ENCODE measurements at regions not wholly inside any gene's neighbourhood (a gene's known extent, or its start where the extent isn't known, plus 50 kb on each side); places are given as distances from the start of the nearest gene placed in this dataset.
"Not testable (repeated sequence)": the region's sequence is repeated elsewhere in the genome, so short reads cannot be mapped to it uniquely, and the experiment has no call there.

- H3K4me1 ChIP-seq = peaks cover 0 to 11% (median 0%) of the 10 kb centered on the region in 4 donors
- H3K27me3 ChIP-seq; DNase-seq (ENCODE audit: extremely low spot score); H3K4me3 ChIP-seq; H3K27ac ChIP-seq (replicated peaks in 1 of 4); H3K9me3 ChIP-seq; intact Hi-C loops (cut with DNase I); H3K36me3 ChIP-seq: not testable (repeated sequence)
- WGBS = 71% methylated on average over 7 of the region's 15 CpGs
Measured at GRCh38 chr13:51170128-51170497, 52.1 kb upstream of the FAM124A start.

- H3K4me1 ChIP-seq = peaks cover 0 to 11% (median 0%) of the 10 kb centered on the region in 4 donors
- H3K4me3 ChIP-seq; H3K27ac ChIP-seq (replicated peaks in 1 of 4); H3K9me3 ChIP-seq; H3K36me3 ChIP-seq; intact Hi-C loops (cut with DNase I); H3K27me3 ChIP-seq: not testable (repeated sequence)
- peak; percentile 42 for DNase-seq (ENCODE audit: extremely low spot score)
- WGBS = 85% methylated on average over 4 of the region's 5 CpGs
Measured at GRCh38 chr13:51169303-51170127, 52.7 kb upstream of the FAM124A start.

GRCh38 chr13:51168623-51169022, 53.6 kb upstream of the FAM124A start:
- no peak overlapping the region for H3K4me3 ChIP-seq
- intact Hi-C loops (cut with DNase I) = no loop called here
- peaks cover 0 to 11% (median 0%) of the 10 kb centered on the region in 4 donors for H3K4me1 ChIP-seq
- no peak for DNase-seq (ENCODE audit: extremely low spot score)
- TF ChIP-seq POLR2A (IDR thresholded peaks at IDR 0.05; ENCODE audit: low read depth) (no peak), EP300 (IDR thresholded peaks at IDR 0.05) (no peak), POLR2AphosphoS5 (IDR thresholded peaks at IDR 0.05) (no peak), CTCF (IDR thresholded peaks at IDR 0.05) (no peak)
- H3K27me3 ChIP-seq = no peaks in the 10 kb centered on the region
- H3K36me3 ChIP-seq = no peaks in the 10 kb centered on the region
- WGBS = 88% methylated on average over 2 of the region's 2 CpGs
- H3K9me3 ChIP-seq = no peaks in the 10 kb centered on the region
- no peak overlapping the region for H3K27ac ChIP-seq (replicated peaks in 1 of 4)

- WGBS = 64% methylated on average over 4 of the region's 4 CpGs
- Histone ChIP-seq H3K4me3 (no peak overlapping the region), H3K27ac (replicated peaks in 1 of 4) (no peak overlapping the region), H3K4me1 (peaks cover 0 to 11% (median 0%) of the 10 kb centered on the region in 4 donors), H3K9me3 (no peaks in the 10 kb centered on the region), H3K36me3 (no peaks in the 10 kb centered on the region), H3K27me3 (no peaks in the 10 kb centered on the region)
- TF ChIP-seq POLR2A (IDR thresholded peaks at IDR 0.05; ENCODE audit: low read depth) (no peak), EP300 (IDR thresholded peaks at IDR 0.05) (no peak), CTCF (IDR thresholded peaks at IDR 0.05) (no peak), POLR2AphosphoS5 (IDR thresholded peaks at IDR 0.05) (no peak)
- intact Hi-C loops (cut with DNase I) = no loop called here
- DNase-seq (ENCODE audit: extremely low spot score) = peak; percentile 55
Measured at GRCh38 chr13:51167393-51168191, 54.6 kb upstream of the FAM124A start.

- 84% methylated on average over 4 of the region's 4 CpGs for WGBS
Measured at GRCh38 chr13:51162701-51163100, 51.6 kb upstream of the C13orf42 start.

More at GRCh38 chr13:51162701-51163100, 51.6 kb upstream of the C13orf42 start:
- Histone ChIP-seq H3K4me3 (no peak overlapping the region), H3K27me3 (no peaks in the 10 kb centered on the region), H3K27ac (replicated peaks in 1 of 4) (no peak overlapping the region), H3K9me3 (no peaks in the 10 kb centered on the region), H3K36me3 (no peaks in the 10 kb centered on the region), H3K4me1 (peaks cover 0 to 3% (median 0%) of the 10 kb centered on the region in 4 donors)
- intact Hi-C loops (cut with DNase I) = no loop called here
- DNase-seq (ENCODE audit: extremely low spot score) = peak; percentile 75
- TF ChIP-seq CTCF (IDR thresholded peaks at IDR 0.05) (no peak), POLR2A (IDR thresholded peaks at IDR 0.05; ENCODE audit: low read depth) (no peak), EP300 (IDR thresholded peaks at IDR 0.05) (no peak), POLR2AphosphoS5 (IDR thresholded peaks at IDR 0.05) (no peak)
